GM18909 (cell line): ENCODE measurements at regions not wholly inside any gene's neighbourhood (a gene's known extent, or its start where the extent isn't known, plus 50 kb on each side); places are given as distances from the start of the nearest gene placed in this dataset.
"Not testable (repeated sequence)": the region's sequence is repeated elsewhere in the genome, so short reads cannot be mapped to it uniquely, and the experiment has no call there.

Experiments used
- ATAC-seq: cut with Tn5 transposase; IDR thresholded peaks from one replicate; pipeline ENCODE4 v1.9.1; 2021; ENCODE audit warnings: mild to moderate bottlenecking; ENCODE audit not compliant: unreplicated experiment, poor library complexity

DNA sequence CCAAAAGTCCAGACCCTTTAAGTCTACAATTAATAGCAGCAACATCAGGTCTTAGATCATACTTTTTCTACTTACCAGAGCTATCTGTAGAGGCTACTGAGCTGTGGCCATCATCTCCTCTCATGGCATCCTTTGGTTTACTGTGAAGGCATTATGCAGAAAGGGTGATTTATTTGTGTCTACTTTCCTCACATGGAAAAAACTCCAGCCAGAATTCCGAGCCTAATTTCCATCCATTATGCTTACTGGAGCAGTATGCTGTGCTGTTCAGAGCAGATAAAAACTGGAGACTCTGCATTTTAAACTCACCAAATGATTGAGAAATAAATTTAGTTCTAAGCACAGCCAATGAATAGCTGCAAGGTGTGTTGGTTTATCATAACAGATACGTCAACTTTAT, 581.8 kb downstream of the ETS1 start:
- no peak for ATAC-seq

DNA sequence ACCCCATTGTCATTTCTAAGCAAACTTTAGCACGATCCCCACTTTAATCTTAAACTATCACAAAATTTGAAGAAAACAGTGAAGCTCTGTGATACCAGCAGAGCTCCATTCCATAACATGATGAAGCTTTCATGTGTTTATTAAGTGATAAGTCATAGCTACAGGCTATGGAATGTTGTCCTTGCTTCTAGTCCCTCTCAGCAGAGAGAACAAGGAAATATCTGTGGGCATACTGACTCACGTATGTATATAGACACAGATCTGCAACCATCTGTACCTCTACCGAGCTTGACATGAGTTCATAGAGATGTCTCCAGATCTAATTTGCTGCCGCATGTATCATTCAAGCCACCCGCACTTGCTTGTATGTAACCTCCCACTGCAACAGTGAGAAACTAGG, 588.9 kb downstream of the ETS1 start:
- no peak for ATAC-seq

DNA sequence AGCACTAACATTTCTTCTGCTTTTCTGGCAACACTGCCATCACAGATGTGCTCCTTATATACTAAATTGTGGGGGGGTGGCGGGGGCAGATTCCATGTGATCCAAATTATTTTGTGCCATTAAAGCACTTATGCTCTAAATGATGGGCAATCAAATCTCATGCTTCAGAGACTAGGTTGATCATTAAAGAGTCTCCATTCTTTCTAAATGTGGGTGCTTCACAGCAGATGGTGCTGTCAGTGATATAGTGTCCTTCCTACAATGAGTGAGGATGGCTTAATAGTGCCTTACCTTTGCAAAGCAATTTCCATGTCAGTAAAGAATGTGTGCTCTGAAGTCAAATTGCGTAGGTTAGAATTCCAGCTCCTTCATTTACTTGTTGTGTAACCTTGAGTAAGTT, 589.8 kb downstream of the ETS1 start:
- no peak for ATAC-seq

DNA sequence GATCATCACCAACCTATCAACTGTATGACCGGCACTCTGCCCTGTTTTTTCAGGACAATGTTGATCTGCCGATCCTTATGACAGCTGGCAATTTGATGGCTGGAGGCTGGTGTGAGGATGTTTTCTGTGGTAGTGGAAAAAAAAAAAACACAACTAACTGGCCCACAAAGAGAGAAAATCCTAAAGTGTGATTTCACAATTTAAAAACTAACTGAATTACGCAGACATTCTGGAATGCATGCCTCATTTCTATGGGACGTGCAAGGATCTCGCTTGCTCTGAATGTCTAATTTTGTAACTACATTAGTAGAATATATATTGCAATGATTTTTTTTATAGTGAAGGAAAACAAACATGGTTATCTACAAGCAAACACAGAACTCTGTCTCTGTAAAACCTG, 590.5 kb downstream of the ETS1 start:
- ATAC-seq: no peak

DNA sequence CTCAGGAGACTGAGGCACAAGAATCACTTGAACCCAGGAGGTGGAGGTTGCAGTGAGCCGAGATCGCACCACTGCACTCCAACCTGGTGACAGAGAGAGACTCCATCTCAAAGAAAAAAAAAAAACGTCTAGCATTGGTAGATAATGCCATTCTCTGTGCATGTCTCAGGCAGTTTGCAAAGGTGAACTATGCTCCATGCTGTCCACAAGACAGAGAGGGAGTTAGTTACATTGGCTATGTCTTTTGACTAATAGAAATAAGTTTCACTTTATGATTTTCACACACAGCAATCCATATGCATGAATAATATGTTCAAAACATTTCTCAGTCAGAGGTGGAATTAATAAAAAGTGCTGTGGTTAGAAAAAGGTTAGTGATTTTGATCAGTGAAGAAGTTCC, 591.4 kb downstream of the ETS1 start:
- no peak for ATAC-seq

DNA sequence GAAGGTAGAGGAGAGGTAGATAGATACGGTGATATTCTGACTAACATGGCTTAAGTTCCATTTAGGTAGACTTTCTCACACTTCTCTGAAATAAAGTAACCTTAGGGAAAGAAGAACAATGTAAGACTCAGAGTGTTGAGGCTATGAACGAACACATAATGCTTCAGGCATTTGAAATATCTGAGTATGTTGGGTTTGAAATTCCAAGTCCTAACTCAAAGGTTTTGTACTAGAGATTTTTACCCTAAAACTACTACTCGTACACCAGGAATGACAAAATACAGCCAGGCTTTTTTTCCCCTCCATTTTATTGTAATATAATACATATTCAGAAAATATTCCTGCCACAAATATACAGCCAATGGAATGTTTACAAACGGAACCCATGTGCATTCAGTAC, 592.6 kb downstream of the ETS1 start:
- no peak for ATAC-seq

DNA sequence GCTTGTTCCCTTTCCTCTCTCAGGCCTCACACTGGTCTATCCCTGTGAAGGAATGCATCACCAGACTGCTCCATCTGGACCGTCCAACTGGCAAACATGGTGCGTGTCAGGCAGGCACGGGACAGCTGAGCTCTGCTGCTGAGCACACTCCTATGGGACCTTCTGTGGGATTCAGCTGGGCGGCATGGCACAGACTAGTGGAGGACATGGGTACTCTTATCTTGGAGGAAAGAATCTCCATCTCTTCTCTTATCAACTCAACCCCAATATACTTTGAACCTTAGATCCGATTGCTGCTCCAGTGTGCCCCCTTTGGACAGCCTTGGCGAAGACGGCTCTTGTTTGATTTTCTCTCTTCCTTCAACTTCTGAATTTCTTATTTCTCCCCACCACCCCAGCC, 593.6 kb downstream of the ETS1 start:
- ATAC-seq: no peak

DNA sequence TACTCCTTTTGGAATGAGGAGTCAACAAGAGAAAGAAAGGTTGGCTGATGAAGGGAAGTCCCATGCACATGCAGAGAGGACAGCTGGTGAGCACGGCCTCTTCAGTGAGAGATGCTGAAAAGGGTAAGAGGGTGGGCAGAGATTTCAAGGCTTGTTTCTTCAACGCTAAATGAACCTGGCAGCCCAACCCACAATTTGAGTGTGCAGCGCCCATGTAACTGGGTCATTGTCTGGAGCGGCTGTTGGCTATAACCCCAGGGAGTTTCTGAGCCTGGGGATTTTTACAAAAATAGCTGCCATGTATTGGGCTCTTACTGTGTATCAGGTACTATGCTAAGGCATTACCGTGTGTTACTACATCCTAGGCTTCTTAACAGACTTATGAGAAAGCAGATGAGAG, 594.1 kb downstream of the ETS1 start:
- no peak for ATAC-seq

DNA sequence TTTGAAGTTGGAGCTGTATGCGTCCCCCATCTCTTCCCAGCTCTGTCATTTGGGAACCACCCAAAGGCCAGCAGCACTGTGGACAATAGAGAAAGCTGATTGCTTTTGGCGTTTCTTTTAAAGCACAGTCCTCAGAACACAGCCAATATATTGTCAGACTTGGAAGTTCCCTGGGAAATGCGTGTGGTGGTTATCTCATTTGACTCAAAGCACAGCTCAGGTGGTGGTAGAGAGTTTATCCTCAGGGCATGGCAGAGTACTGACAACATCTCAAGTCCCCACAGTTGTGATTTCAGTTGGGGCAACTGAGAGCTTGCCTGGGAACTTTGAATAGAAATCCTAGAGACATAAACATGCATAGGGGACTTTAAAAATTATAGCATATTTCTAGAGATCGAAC, 601.3 kb downstream of the ETS1 start:
- no peak for ATAC-seq

DNA sequence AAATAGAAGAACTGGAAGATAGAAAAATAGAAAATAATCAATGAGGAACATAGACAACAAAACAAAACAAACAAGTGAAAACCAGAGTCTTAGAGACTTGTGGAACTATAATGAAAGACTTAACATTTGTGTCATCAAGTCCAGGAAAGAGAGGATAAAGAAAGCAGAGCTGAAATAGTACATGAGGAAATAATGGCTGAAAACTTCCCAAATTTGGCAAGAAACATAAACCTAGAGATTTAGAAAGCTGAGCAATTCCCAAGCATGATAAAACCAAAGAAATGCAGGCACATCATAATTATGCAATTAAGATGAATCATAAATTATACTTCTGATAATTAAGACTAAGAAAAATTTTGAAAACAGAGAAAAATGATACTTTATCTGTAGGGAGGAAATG, 614.5 kb downstream of the ETS1 start:
- no peak for ATAC-seq

DNA sequence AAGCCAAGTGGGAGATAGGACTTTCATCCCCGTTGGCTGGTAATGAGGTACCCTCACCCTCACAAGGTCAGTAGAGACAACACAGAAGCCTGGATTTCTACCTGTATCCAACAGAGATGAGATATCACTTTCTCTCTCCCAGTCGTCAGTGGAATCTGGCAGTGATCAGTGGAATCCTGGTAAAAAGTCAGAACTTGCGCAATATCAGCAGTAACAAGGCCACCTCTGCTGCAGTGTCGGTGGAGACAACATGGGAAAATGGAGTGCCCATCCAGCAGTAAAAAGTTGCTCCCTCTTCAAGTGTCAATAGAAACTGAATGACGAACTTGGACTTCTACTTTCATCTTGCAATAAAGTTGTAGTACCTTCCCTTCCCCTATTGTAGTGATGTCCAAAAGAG, 615.9 kb downstream of the ETS1 start:
- ATAC-seq: no peak

DNA sequence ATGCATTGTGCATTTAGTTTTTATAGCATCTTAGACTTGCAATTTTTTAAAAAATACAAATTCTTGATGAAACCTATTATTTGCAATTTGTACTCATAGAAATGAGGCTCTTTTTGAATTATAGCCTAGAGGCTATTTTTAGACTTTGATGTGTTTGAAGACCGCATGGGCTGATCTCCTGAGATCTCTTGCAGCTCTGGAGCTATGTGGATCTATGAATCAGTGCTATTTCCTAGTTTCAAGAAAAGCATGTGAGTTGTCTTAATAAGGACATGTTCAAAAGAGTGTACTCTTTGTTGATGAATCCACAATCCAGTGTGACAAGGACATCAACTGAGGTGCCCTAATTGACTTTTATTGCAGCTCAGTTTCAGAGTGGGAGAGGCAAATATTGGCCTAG, 620.5 kb downstream of the ETS1 start:
- no peak for ATAC-seq

DNA sequence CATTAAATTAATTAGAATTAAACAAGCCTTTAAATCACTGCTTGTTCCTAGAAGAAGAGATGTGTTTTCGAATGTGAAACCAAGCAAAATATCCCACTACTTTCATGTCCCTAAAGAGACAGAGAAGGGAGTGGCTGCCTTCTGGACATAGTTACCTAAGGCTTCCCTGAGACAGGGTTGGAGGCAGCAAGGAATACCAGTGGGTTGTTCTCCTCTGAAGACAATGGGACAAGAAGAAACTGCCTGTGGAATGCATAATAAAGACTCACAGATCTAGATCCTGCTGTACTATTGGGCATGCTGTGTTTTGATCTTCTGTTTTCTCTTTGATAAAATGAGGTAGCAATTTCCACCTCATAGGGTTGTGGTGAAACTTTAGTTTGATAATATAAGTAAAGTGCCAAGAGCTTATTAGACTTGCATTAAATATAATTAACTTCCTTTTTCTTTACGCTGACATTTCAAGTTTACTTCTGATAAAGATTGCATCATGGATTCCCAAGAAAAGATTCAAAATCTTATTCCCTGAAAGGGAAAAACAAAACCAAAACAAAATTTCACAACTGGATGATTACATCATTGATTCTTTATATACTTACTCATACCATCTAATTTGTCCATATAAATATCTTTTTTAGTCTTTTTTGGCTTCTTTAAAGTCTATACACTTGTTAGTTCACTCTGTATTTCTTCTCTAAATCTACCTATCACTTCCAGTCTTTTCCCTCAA, 621.3 kb downstream of the ETS1 start:
- no peak for ATAC-seq

DNA sequence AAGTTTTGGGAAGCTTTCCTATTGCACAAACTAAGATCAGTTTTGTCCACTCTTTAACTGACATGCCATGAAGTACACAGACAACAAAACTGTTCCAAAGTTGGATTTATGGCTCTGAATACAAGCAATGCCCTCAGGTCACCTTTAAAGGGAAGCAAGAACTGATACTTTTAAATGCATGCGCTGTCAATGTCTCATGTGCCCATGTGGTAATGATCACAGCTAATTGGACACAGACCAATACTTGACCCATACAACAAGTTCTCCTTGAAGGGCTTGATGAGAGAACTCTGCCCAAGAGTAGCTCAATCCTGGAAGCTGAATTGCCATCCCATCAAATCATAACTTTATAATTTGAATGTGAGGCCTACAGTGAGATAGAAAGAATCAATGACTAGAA, 624.9 kb downstream of the ETS1 start:
- no peak for ATAC-seq

DNA sequence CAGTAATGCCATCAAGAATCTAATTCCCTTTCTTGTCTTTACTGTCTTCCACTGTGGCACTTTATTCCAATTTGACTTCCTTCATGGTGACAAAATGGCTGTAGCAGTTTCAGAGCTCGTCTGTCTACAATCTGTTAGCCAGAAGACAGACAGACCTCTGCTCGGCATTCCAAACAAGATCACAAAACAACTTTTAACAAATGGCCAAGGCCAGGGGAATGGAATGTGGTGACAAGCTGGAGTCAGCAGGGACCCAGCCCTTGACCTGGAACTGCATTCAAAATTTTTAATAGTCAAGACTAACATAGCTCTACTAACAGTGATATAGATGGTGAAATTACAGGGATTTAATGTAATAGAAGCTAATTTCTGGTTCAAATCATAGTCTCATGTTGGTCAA, 637.2 kb downstream of the ETS1 start:
- no peak for ATAC-seq

DNA sequence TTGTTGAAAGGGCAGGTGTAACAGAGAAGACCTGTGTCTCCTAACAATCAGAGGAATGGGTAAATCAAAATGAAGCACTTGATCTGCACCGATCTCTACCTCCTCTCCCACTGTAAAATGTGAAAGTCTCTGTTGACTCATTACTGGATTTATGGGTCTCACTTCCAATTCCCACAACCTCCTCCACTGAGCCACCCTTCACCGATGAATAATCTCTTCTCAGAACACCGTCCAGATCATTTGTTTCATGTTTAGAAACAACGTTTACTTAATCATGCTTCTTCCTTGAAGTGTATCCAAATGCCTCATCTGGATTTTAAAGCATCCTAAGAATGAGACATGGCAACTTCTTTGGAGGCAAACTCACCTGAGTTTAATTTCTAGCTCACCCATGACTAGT, 643.6 kb downstream of the ETS1 start:
- ATAC-seq: no peak

DNA sequence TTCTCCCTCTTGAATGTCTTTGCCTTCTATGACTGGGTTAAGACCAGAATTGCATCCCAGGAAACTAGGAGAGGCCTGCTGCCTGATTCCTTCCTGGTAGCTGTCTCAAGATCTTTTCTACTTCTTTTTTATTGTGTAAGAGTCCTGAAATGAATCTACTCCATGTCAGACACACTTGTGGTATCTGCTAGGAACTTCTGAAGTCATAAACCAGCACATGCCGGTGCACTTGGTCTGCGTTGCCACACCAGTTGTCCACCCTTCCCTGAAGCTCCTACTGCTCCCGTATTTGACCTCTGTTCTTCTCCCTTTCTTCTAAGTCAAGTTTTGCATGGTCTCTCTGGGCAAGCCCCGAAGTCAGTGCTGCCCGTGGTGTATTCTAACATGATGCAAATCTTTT, 644.2 kb downstream of the ETS1 start:
- no peak for ATAC-seq

DNA sequence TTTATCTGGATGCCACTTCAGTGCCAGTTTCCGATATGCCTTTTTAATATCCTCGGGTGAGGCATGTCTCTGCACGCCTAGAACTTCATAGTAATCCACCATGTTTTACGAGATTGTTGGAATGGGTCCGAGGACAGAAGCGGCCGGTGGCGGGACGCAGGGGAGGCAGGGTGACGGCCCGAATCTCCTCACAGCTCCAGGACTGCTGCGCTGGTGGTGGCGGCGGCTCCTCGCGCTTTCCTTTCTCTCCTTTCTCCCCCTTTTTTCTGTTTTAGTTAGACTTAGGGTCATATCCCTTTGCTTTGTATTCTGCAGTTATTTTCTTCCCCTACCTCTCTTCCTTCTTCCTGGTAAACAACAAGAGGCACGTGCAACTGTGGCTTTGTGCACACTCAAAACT, 645.8 kb downstream of the ETS1 start:
- ATAC-seq: not testable (repeated sequence)

DNA sequence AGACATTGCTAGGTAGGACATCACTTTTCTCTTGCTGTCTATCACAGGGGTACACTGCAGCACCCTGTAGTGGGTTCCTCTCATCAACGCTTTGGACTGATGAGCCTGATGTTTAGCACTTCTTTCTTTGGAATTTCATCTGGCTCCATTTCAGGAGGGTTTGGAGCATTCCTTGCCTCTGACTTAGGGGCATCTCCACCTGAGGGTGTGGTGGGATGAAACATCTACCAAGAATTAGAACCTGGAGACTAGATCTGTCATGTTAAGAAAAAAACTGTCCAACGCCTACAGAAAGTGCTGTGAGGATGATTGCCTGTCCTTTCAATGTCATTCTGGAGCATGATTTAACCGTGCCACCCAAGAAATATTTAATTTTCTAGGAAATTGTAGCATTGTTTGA, 648.4 kb downstream of the ETS1 start:
- ATAC-seq: no peak

DNA sequence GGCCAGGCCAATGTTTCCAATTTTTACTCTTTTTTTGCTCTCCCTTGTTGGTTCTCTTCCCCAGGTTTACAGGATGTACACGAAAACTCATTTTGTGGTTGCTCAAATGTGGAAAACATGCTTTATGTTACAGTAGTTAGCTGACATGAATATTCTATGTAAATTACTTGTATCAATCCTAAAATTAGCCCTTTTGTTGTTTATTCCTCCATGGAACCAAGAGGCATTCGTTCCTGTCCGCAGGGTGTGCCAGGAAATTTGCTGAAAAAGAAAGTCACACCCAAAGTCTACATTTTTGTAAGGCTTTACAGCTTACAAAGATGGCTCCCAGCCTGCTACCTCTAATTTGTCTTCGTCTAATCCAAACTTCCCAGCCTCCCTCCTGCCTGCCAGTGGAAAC, 652.3 kb downstream of the ETS1 start:
- no peak for ATAC-seq

DNA sequence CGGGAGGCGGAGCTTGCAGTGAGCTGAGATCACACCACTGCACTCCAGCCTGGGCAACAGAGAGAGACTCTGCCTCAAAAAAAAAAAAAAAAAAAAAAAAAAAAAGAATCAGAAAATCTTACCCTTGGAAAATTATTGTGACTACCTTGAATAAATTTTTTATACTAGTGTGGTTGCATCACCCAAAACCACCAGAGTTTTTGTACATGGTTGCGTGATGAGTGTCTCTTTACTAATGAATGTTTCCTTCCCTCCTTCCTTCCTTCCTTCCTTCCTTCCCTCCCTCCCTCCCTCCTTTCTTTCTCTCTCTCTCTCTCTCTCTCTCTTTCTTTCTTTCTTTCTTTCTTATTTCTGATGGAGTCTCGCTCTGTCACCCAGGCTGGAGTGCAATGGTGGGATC, 653.4 kb downstream of the ETS1 start:
- not testable (repeated sequence) for ATAC-seq

DNA sequence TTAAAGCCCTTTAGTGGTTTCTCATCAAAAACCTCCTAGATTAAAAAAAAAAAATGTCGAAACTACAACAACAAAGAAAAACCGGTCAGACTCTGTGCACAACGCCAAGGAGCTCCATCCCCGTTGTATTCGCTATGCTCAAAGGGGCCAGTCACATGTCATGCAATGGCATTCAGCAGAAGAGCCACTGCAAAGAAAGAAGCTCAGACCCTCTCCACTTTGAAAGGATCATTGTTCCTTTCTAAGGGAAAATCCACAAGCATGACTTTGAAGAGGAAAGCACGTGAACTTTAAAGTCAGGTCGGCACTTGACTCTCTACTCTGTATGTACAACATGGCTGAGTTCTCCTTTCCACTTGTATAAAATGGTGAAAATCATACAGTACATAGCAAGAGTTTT, 655.6 kb downstream of the ETS1 start:
- ATAC-seq: no peak

DNA sequence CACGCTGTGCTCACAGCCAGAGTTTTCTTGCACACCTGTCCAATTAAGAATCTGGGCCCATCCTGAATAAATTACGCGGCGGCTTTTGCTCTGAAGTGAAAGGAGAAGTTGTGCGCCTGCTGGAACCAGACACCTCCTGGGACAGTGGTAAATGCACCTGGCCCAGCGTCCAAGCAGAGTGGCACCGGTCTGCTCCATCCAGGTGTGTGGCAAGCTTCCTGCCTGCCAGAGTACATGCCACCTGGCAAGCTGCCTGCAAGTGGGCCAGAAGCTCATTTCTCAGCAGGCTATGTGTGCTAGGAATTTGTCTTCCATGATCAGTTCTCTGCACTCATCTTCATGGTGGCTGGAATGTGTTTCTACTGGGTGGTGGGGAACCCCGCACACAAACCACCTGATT, 660.6 kb downstream of the ETS1 start:
- no peak for ATAC-seq
